Activated B cell treated with CpG ODN at 0.5 μM for 24 hours (primary cell): ENCODE measurements at regions not wholly inside any gene's neighbourhood (a gene's known extent, or its start where the extent isn't known, plus 50 kb on each side); places are given as distances from the start of the nearest gene placed in this dataset.

Source experiments
- ATAC-seq: fragments of 200-7000 bp; cut with Tn5 transposase; one replicate; pipeline ENCODE4 v1.10.0; 2021; ENCODE audit warnings: low read depth, mild to moderate bottlenecking, moderate library complexity
- CTCF ChIA-PET: fragments of 350-600 bp; sonication (Branson Sonifier 250); formaldehyde crosslinking; loops from one replicate; lab custom pipeline; 2021; ENCODE audit warnings: antibody characterized with exemption; lab: Charles Lee
- POLR2A ChIA-PET: fragments of 350-600 bp; sonication (Branson Sonifier 250); formaldehyde crosslinking; loops from one replicate; lab custom pipeline; 2021; ENCODE audit warnings: antibody characterized with exemption; lab: Charles Lee
- DNase-seq: peaks from one replicate; pipeline ENCODE4 v3.0.0; 2022
- H3K27ac Mint-ChIP-seq: one replicate; pipeline ENCODE4 v1.8.0; 2020; ENCODE audit warnings: mixed read lengths
- H3K27me3 Mint-ChIP-seq: one replicate; pipeline ENCODE4 v1.8.0; 2021; ENCODE audit warnings: mixed read lengths
- H3K36me3 Mint-ChIP-seq: one replicate; pipeline ENCODE4 v1.8.0; 2021; ENCODE audit warnings: low read depth, mixed read lengths
- H3K4me1 Mint-ChIP-seq: one replicate; pipeline ENCODE4 v1.8.0; 2021; ENCODE audit warnings: mixed read lengths
- H3K4me3 Mint-ChIP-seq: one replicate; pipeline ENCODE4 v1.8.0; 2020; ENCODE audit warnings: mild to moderate bottlenecking, mixed read lengths
- H3K9me3 Mint-ChIP-seq: one replicate; pipeline ENCODE4 v1.8.0; 2020; ENCODE audit warnings: mixed read lengths
- CTCF ChIP-seq: fragments of 200-600 bp; IDR thresholded peaks from one replicate; pipeline ENCODE4 v1.8.0; 2022; ENCODE audit warnings: antibody characterized with exemption, mild to moderate bottlenecking
- intact Hi-C: fragments of 100-400 bp; cut with micrococcal nuclease; formaldehyde crosslinking; loops from one replicate; pipeline ENCODE4 v1.15.1; 2024

- intact Hi-C loops, result no loop called here
- H3K27me3 Mint-ChIP-seq, result no peaks in the 10 kb centered on the region
- no peak for DNase-seq
- ChIA-PET POLR2A (no interaction called here), CTCF (no interaction called here)
- H3K4me3 Mint-ChIP-seq, result no peak overlapping the region
- H3K27ac Mint-ChIP-seq, result no peak overlapping the region
- peaks cover 5% of the 10 kb centered on the region for H3K9me3 Mint-ChIP-seq
- no peak for TF ChIP-seq CTCF
- peaks cover 18% of the 10 kb centered on the region for H3K4me1 Mint-ChIP-seq
- ATAC-seq, result no peak
- no peaks in the 10 kb centered on the region for H3K36me3 Mint-ChIP-seq
Observed at GRCh38 chr10:10211409-10211808, 806.3 kb upstream of the CELF2 start.

- no peak for DNase-seq
- H3K27ac Mint-ChIP-seq, result peak overlapping the region; percentile 18
- peak; percentile 28 for ATAC-seq
Observed at GRCh38 chr10:10213237-10213636, 804.4 kb upstream of the CELF2 start.

GRCh38 chr10:10222304-10222841 is 795.3 kb upstream of the CELF2 start:
- Mint-ChIP-seq H3K27me3 (no peaks in the 10 kb centered on the region), H3K36me3 (no peaks in the 10 kb centered on the region), H3K9me3 (peaks cover 6% of the 10 kb centered on the region), H3K4me1 (no peaks in the 10 kb centered on the region), H3K4me3 (no peak overlapping the region), H3K27ac (no peak overlapping the region)
- intact Hi-C loops, result no loop called here
- TF ChIP-seq CTCF, result no peak
- ChIA-PET CTCF (no interaction called here), POLR2A (no interaction called here)
- ATAC-seq, result no peak
- DNase-seq, result no peak

More at GRCh38 chr10:10213237-10213636, 804.4 kb upstream of the CELF2 start:
- Mint-ChIP-seq H3K27me3 (no peaks in the 10 kb centered on the region), H3K9me3 (no peaks in the 10 kb centered on the region), H3K4me1 (peaks cover 15% of the 10 kb centered on the region), H3K36me3 (no peaks in the 10 kb centered on the region), H3K4me3 (peak overlapping the region; percentile 6)
- TF ChIP-seq CTCF, result no peak
- CTCF ChIA-PET, result no interaction called here
- intact Hi-C loops, result no loop called here
- POLR2A ChIA-PET, result no interaction called here

- Mint-ChIP-seq H3K9me3 (peaks cover 6% of the 10 kb centered on the region), H3K27ac (no peak overlapping the region), H3K36me3 (no peaks in the 10 kb centered on the region), H3K27me3 (no peaks in the 10 kb centered on the region), H3K4me3 (no peak overlapping the region), H3K4me1 (no peaks in the 10 kb centered on the region)
- ChIA-PET POLR2A (no interaction called here), CTCF (no interaction called here)
- intact Hi-C loops, result no loop called here
- ATAC-seq (no peak), DNase-seq (no peak)
- TF ChIP-seq CTCF, result no peak
Observed at GRCh38 chr10:10223131-10223530, 794.5 kb upstream of the CELF2 start.

GRCh38 chr10:10225136-10225676 is 792.5 kb upstream of the CELF2 start:
- peaks cover 9% of the 10 kb centered on the region for H3K9me3 Mint-ChIP-seq
- H3K36me3 Mint-ChIP-seq, result no peaks in the 10 kb centered on the region
- no peak overlapping the region for H3K27ac Mint-ChIP-seq
- TF ChIP-seq CTCF, result no peak
- CTCF ChIA-PET, result no interaction called here
- ATAC-seq (no peak), DNase-seq (no peak)
- no peaks in the 10 kb centered on the region for H3K27me3 Mint-ChIP-seq
- POLR2A ChIA-PET, result no interaction called here
- H3K4me1 Mint-ChIP-seq, result no peaks in the 10 kb centered on the region
- intact Hi-C loops, result no loop called here
- no peak overlapping the region for H3K4me3 Mint-ChIP-seq
